GM21825 (cell line): ENCODE measurements at regions not wholly inside any gene's neighbourhood (a gene's known extent, or its start where the extent isn't known, plus 50 kb on each side); places are given as distances from the start of the nearest gene placed in this dataset.
"Not testable (repeated sequence)": the region's sequence is repeated elsewhere in the genome, so short reads cannot be mapped to it uniquely, and the experiment has no call there.

Experiments
- ATAC-seq: cut with Tn5 transposase; IDR thresholded peaks from one replicate; pipeline ENCODE4 v1.9.1; 2021; ENCODE audit warnings: mild to moderate bottlenecking, moderate library complexity; ENCODE audit not compliant: unreplicated experiment

DNA sequence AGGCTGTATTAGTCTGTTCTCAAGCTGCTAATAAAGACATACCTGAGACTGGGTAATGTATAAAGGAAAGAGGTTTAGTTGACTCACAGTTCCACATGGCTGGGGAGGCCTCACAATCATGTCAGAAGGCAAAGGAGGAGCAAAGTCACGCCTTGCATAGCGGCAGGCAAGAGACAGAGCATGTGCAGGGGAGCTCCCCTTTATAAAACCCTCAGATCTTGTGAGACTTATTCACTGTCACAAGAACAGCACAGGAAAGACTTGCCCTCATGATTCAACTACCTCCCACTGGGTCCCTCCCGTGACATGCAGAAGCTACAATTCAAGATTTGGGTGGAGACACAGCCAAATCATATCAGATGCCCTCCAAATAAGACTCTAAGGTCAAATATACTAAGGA is 139.4 kb upstream of the TOP1 start:
- not testable (repeated sequence) for ATAC-seq

DNA sequence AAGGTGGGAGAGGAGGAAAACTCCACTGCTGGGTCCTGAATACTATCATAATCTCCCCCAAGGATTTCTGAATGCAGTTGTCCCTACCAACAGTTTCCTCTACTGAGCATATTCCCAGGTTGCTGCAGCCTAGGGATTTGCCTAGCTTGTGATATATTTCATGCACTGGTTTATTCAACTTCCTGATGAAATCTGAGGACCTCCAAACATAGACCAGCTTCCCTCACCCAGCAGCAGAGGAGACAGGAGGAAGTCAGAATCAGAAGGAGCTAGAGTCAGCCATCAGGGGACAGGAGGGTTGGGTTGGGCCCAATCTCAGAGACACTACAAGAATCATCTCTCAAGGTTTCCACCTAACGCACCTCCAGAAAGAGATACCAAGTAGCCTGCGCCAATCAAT is 138.4 kb upstream of the TOP1 start:
- no peak for ATAC-seq

DNA sequence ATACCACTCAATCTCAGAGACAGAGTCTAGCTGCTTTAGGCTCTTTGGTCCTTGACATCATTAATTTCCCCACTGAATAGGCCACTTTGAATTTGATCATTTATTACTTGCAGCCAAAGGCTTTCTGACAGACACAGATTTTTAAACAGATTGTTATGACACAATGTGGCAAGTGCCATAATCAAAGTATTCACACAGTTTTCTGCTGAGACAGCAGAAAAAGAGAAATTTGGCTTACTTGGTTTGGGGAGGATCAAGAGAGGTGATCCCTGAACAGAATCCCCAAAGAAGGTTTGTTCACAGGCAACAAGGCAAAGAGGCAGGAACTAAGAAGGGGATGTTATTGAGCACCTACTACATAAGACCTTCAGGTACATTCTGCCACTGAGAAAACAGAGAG is 138.0 kb upstream of the TOP1 start:
- no peak for ATAC-seq

DNA sequence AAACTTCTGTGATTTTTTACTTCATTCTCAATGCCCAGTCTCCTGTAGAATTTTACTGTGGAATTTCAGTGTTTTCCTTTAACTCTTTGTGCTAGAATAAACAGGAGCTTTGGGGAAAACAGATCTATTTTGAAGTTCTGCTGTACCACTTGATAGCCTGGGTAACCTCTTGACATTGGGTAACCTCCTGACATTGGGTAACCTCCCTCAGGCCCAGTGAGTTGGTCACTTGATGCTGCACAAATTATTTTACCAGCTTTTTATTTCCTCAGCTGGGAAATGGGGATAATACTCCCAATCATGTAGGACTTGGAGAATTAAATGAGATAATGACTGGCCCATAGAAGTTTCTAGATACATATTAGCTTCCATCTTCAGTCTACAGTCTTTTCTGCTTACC is 137.3 kb upstream of the TOP1 start:
- no peak for ATAC-seq

DNA sequence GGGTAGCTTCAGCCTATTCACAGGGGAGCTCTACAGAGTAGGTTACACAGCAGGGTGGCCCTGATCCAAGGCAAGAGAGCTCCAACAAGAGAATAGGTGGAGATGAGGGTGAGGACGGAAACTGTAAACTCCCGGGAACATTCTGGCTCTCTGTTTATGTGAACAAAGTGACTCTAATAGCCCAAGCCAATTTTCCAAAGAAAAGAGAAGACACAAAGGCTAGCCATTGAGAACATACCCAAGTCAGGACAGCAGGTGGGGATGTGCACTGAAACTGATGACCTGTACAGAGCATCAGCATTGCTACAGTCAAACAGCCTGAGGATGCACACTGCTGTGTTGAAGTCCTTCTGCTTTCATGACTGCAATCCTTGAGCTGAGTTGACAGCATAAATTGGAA is 136.0 kb upstream of the TOP1 start:
- no peak for ATAC-seq

DNA sequence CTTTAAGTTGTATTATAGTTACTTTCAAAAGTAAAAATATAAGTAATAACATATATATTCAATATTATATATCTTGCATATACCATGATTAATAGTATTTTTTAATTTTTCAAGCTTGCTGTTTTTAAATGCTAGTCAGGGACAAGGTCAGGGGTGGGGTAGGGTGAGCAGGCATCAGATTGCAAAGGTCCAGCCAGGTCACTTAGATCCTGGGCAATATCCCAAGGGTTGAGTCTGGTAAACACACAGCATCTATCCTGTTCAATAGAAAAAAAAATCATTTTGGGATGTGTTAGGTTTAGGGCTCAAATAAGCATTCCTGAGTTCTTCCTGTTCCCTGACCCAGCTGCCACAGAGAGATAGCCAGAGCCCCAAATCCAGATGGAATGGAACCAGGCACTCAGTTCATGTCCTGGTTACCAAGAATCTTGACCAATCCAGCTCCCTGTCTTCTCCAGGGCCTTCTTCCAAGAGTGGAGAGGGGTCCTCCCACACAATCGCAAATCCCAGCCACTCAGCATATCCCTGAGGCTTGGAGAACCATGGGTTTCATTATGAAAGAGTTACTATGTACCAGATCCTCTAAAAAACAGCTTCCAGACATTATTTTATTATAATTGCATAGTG is 134.9 kb upstream of the TOP1 start:
- ATAC-seq, result no peak

DNA sequence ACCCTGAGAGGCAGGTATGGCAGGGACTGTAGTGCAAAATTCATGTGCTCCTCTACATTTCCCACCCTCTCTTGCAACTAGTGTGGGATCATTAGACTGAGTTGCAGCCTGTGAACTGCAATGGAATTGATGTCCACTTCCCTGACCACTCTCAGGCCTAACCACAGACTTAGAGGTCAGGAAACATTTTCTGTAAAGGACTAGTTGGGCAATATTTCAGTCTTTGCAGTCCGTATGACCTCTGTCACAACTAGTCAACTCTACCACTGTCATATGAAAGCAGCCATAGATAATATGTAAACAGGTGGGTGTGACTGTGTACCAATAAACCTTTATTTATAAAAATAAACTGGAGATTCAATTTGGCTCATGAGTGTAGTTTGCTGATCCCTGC is 134.4 kb upstream of the TOP1 start:
- no peak for ATAC-seq

DNA sequence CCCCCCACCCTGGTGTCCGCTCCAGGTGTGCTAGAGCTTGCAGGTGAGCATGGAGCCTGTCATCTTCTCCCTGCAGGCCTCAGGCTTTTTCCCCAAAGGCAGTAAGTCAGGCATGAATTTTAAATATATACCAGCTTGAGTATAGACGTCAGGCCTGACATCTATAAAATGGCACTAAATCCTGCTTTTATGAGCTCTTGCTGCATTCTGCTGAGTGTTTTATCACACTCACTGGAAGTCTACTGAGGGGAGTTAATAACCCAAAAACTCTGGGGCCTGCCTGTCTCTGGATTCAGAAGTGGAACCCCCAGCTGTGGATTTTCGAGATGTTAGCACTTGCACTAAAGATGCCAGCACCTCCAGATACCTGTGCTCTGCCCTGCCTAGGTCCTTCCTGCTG is 133.4 kb upstream of the TOP1 start:
- ATAC-seq, result no peak

DNA sequence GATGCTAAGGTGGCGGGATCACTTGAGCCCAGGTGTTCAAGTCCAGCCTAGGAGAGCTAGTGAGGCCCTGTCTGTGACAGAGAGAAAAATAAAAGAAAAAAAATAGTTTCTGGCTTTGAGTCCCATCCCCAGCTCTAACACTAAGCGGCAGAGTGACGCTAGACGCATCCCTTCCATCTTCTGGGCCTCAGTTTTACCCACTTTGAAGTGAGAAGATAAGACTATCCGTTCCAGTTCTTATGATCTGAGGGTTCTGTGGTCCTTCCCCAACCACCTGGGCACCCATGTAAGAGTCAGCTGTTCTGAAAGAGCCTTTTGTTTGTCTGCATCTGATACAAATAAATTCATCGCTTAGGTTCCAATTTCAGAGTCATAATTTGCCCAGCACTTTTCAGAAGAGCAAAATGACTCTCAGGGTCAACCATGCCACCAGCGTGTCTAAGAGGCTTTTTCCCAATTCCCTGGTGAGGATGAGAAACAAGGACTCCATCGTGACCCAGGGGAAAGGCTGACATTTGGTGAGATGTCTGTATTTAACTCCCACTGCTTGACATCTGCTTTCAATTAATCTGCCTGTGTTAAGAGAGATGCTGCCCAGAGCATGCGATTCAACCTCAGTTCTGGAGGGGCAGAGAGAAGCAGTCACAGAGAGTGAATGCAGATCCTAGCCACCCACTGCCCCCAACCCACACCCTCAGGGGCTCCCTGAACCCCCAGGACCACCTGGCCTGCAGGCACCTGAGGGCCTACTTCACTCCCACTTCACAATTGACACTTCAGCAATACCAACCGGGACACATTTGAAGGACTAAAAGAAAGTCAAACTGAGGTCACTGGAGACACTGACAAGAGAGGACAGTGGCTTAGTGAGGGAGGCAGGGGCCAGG is 131.6 kb upstream of the TOP1 start:
- ATAC-seq, result no peak

DNA sequence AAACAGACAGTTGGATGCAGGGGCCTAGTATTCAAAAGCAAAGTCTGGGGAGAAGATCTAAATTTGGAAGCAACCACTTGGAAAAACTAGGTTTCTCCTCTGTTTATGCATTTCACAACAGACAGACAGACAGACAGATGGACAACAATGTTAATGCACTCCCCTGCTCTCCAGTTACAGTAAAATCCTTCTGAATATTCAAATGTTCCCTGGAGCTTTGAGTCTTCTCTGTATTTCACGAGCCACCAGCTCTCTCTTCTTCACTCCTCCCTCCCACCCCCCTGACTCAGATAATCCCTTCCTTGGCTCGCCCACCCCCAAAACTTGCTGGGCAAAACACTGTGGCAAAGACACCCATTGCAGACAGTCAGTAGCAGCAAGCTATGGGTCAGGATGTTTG is 129.3 kb upstream of the TOP1 start:
- ATAC-seq, result no peak

DNA sequence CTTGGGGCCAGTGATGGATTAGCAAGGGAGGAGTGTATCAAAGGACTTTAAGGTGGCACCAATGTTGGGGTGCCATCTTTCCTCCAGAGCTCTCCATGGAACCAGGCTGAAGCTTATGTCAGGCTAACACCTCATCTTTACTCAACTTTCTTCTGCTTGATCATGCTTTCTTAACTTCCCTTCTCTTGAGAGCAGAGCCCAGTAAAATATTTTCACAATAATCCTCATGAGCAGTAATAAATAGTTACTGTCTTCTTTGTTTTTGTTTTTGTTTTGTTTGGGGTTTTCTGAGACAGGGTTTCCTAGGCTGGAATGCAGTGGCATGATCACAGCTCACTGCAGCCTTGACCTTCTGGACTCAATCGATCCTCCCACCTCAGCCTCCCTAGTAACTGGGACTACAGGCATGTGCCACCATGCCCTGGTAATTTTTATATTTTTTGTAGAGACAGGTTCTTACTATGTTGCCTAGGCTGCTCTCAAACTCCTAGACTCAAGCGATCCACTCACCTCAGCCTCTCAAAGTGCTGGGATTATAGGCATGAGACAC is 127.9 kb upstream of the TOP1 start:
- ATAC-seq, result no peak

DNA sequence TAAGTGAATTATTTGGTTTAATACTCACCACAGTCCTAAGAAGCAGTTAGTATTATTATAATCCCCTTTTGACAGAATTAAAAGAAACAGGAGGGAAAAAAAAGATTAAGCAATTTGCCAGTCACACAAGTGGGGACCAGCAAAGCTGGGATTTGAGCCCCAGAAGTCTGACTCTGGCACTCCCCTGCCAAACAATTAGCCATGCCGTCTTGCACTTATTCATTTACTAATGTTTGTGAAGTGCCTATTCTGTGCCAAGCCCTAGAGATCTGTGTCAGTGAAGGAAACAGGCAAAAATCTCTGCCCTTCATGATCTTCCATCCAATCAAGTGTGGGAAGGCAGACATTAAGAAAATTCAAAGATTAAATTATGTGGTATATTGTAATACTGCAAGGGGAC is 126.0 kb upstream of the TOP1 start:
- no peak for ATAC-seq

DNA sequence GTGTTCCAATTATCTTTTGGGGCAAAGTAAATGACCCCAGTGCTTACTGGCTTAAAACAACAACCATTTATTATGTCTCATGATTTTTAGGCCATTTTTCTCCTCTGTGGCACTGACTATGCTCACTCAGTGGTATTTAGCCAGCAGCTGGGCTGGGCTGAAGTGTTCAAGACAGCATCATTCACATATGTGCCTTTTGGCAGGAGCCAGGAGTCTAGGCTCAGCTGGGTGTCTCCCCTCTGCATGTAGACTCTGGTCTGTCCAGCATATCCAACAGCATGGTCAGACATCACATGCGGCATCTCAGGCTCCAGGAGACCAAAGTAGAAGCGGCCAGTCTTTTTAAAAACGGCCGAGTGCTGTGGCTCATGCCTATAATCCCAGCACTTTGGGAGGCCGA is 120.3 kb upstream of the TOP1 start:
- ATAC-seq, result no peak

DNA sequence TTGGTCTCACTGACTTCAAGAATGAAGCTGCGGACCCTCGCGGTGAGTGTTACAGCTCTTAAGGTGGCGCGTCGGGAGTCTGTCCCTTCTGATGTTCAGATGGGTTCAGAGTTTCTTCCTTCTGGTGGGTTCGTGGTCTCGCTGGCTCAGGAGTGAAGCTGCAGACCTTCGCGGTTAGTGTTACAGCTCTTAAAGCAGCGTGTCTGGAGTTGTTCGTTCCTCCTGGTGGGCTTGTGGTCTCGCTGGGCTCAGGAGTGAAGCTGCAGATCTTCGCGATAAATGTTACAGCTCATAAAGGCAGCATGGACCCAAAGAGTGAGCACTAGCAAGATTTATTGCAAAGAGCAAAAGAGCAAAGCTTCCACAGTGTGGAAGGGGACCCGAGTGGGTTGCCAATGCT is 119.1 kb upstream of the TOP1 start:
- ATAC-seq, result not testable (repeated sequence)

DNA sequence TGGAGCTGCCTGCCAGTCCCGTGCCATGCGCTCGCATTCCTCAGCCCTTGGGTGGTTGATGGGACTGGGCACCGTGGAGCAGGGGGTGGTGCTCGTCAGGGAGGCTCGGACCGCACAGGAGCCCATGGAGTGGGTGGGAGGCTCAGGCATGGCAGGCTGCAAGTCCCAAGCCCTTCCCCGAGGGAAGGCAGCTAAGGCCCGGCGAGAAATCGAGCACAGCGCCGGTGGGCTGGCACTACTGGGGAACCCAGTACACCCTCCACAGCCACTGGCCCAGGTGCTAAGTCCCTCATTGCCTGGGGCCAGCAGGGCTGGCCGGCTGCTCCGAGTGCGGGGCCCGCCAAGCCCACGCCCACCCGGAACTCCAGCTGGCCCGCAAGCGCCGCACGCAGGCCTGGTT is 118.2 kb upstream of the TOP1 start:
- ATAC-seq, result not testable (repeated sequence)

DNA sequence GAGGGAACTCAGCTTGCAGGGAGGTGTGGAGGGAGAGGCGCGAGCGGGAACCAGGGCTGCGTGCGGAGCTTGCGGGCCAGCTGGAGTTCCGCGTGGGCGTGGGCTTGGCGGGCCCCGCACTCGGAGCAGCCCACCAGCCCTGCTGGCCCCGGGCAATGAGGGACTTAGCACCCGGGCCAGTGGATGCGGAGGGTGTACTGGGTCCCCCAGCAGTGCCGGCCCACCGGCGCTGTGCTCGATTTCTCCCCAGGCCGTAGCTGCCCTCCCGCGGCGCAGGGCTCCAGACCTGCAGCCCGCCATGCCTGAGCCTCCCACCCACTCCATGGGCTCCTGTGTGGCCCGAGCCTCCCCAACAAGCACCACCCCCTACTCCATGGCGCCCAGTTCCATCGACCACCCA is 117.5 kb upstream of the TOP1 start:
- ATAC-seq, result not testable (repeated sequence)

DNA sequence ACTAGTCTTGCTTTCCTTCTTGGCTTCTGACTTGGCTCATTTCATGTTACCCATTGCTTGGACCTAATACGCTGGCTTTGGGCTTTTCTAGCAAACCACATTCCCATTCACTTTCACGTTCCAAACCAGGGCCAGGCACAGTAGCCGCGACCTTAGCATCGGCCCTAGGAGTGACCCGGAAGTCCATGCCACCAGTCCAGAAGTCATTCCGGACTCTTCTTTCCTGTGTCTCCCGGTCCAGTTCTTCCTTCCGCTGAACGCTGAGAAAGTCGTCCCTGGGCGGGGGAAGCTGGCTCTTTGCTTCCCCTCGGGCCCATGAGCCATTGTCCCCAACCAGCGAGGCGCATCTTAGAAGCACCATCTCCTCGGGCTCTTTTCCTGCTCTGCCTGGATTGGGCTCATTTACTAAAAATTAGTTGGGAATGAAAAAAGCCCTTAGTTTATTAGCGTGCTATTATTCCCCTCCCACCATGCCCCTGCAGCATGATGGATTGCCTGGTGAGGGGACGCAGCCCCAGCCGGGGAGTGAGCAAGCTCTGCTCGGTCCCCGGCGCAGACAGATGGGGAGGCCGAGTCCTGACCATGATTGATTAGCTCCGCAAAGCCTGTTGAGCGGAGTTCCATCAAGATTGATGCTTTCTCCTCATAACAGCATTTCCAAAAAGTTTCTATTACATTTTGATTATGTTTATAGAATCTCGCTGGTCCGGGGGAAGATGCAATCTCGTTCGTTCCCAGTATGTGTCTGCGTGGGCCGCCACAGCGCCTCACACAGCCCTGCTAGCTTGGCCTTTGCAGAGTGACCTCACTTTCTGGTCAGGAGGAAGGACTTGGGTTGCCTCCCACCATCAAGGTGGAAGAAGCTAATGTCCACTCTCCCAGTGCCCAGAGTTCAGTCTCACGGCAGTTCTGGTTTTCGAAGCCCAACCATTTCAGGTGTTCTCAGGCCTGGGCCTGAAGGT is 115.1 kb upstream of the TOP1 start:
- ATAC-seq, result no peak

DNA sequence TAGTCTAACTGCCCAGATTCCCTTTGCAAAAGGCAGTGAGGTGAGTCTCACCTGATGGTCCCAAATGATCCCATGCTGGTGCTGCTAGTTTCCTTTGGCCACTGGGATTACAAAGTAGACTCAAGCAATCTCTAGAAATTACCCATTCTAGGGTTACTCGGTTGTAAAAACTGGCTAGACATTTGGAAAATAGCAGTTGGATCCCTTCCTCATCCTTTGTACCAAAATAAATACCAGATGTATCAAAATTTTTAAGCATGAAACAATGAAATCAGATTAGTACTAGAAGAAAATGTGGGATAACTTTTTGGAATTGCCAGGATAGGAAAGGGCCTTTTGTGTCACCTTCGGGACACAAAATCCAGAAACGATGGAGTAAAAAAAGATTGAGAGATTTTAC is 112.9 kb upstream of the TOP1 start:
- ATAC-seq, result no peak

DNA sequence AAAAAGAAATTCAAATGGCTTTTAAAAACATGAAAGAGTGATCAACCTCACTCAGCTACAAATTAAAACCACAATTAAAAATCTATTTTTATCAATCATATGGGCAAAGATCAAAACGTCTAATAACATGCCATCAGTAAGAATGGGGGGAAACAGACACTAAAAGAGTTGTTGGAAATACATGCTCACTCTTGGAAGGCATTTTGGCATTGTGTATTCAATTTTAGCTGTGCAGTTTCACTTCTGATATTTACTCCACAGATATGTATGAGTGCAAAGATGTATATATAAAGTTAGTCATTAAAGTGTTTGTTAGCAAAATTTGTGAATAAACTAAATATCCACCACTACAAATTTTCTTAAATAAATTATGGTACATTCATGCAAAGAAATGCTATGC is 112.3 kb upstream of the TOP1 start:
- ATAC-seq, result no peak

DNA sequence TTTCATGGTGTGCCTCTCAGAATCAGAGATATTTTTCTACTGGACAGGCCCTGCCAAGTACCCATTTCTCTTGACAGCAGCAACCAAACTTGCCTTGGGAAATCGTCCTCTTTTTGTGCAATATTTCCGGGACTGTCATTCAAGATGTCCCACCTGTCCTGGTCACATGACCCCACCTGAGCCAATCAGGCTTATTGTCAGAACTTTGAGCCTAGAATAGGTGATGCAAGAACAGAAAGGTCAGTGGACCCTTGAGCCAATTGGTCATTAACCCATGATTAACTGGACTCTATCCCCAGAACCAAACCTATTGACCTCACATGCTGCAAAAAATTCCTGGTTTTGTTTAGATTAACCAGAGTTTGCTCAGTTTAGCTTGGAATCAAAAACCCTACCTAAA is 108.3 kb upstream of the TOP1 start:
- no peak for ATAC-seq

DNA sequence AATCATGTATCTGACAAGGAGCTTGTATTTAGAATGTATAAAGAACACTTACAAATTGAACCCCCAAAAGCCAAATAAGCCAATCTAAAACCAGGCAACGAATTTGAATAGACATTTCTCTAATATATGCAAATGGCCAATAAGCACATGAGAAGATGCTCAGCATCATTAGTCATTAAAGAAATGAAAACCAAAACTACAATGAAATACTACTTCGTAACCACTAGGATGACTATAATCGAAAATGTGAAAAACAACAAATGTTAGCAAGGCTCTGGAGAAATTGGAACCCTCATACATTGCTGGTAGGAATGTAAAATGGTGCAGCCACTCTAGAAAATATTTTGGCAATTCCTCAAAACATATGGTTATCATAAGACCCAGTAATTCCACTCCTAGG is 105.8 kb upstream of the TOP1 start:
- no peak for ATAC-seq
